Smooth muscle cell (in vitro differentiated cells): ENCODE measurements at regions not wholly inside any gene's neighbourhood (a gene's known extent, or its start where the extent isn't known, plus 50 kb on each side); places are given as distances from the start of the nearest gene placed in this dataset.

ENCODE experiments used
- DNase-seq: peaks from one replicate; lab custom pipeline; 2025; ENCODE audit not compliant: unreplicated experiment; lab: John Stamatoyannopoulos, UW
- H2AFZ ChIP-seq: fragments of 200-600 bp; sonication (generic); 2 replicates; pipeline ENCODE4 v1.6.0; 2016; ENCODE audit warnings: antibody characterized with exemption, low read depth, mild to moderate bottlenecking
- H3F3A ChIP-seq: fragments of 200-600 bp; sonication (generic); 2 replicates; pipeline ENCODE4 v1.6.0; 2017; ENCODE audit warnings: antibody characterized with exemption, low read depth
- H3K27ac ChIP-seq: fragments of 200-600 bp; sonication (generic); 2 replicates; pipeline ENCODE4 v1.5.1; 2016; ENCODE audit warnings: low read depth, mild to moderate bottlenecking
- H3K27me3 ChIP-seq: fragments of 200-600 bp; sonication (generic); 2 replicates; pipeline ENCODE4 v1.6.1; 2016; ENCODE audit warnings: low read depth, mild to moderate bottlenecking
- H3K36me3 ChIP-seq: fragments of 200-600 bp; sonication (generic); 2 replicates; pipeline ENCODE4 v1.5.1; 2016; ENCODE audit warnings: low read depth
- H3K4me1 ChIP-seq: fragments of 200-600 bp; sonication (generic); 2 replicates; pipeline ENCODE4 v1.5.1; 2016; ENCODE audit warnings: low read depth
- H3K4me2 ChIP-seq: fragments of 200-600 bp; sonication (generic); 2 replicates; pipeline ENCODE4 v1.6.0; 2016; ENCODE audit warnings: mild to moderate bottlenecking
- H3K4me3 ChIP-seq: fragments of 200-600 bp; sonication (generic); 2 replicates; pipeline ENCODE4 v1.5.1; 2016; ENCODE audit warnings: mild to moderate bottlenecking
- H3K79me2 ChIP-seq: fragments of 200-600 bp; sonication (generic); 2 replicates; pipeline ENCODE4 v1.6.0; 2016; ENCODE audit warnings: low read depth, mild to moderate bottlenecking
- H3K9ac ChIP-seq: fragments of 200-600 bp; sonication (generic); 2 replicates; pipeline ENCODE4 v1.6.0; 2016; ENCODE audit warnings: low read depth
- H3K9me3 ChIP-seq: fragments of 200-600 bp; sonication (generic); replicated peaks from 2 replicates; pipeline ENCODE4 v1.5.1; 2016; ENCODE audit warnings: low read depth
- H4K20me1 ChIP-seq: fragments of 200-600 bp; sonication (generic); 2 replicates; pipeline ENCODE4 v1.6.0; 2016; ENCODE audit warnings: low read depth
- CTCF ChIP-seq: fragments of 200-600 bp; sonication (generic); IDR thresholded peaks from 2 replicates; pipeline ENCODE4 v1.5.1; 2017; ENCODE audit warnings: borderline replicate concordance, mild to moderate bottlenecking, antibody characterized with exemption; ENCODE audit not compliant: insufficient read depth, poor library complexity, severe bottlenecking
- WGBS: methylation state at CpG from one replicate; pipeline ENCODE4 v1.1.7; 2016; ENCODE audit warnings: low lambda C conversion rate; 5-methylcytosine and 5-hydroxymethylcytosine counted together

GRCh38 chr5:51487952-51488351 lies 104.7 kb downstream of the ISL1 start:
- Histone ChIP-seq H3K9me3 (no peaks in the 10 kb centered on the region), H3K79me2 (no peaks in the 10 kb centered on the region), H3K27me3 (peaks cover 3% of the 10 kb centered on the region), H3K27ac (no peak overlapping the region), H3K36me3 (no peaks in the 10 kb centered on the region), H2AFZ (peak overlapping the region; percentile 74), H3K4me1 (no peaks in the 10 kb centered on the region), H3K4me3 (no peak overlapping the region), H3K9ac (no peak overlapping the region), H4K20me1 (no peaks in the 10 kb centered on the region), H3F3A (no peaks in the 10 kb centered on the region), H3K4me2 (peak overlapping the region; percentile 58)
- 26% methylated on average over 5 of the region's 5 CpGs for WGBS
- DNase-seq = no peak
- TF ChIP-seq CTCF = no peak

- Histone ChIP-seq H3K27ac (no peak overlapping the region), H3K4me2 (no peak overlapping the region), H4K20me1 (no peaks in the 10 kb centered on the region), H3K36me3 (no peaks in the 10 kb centered on the region), H3F3A (no peaks in the 10 kb centered on the region), H3K4me3 (no peak overlapping the region), H3K4me1 (no peaks in the 10 kb centered on the region), H3K9me3 (no peaks in the 10 kb centered on the region), H3K9ac (no peak overlapping the region), H3K79me2 (no peaks in the 10 kb centered on the region), H2AFZ (no peak overlapping the region), H3K27me3 (peaks cover 3% of the 10 kb centered on the region)
- WGBS = 84% methylated on average over 3 of the region's 3 CpGs
- TF ChIP-seq CTCF = no peak
- DNase-seq = no peak
These were observed 105.8 kb downstream of the ISL1 start for GRCh38 chr5:51488803-51489642.

- TF ChIP-seq CTCF = no peak
- WGBS = 98% methylated on average over 12 of the region's 12 CpGs
- Histone ChIP-seq H3K9ac (no peak overlapping the region), H3K4me2 (peak overlapping the region; percentile 52), H3K36me3 (no peaks in the 10 kb centered on the region), H2AFZ (no peak overlapping the region), H3K27ac (peak overlapping the region; percentile 75), H3K4me3 (no peak overlapping the region), H3K9me3 (no peaks in the 10 kb centered on the region), H3F3A (no peaks in the 10 kb centered on the region), H3K4me1 (no peaks in the 10 kb centered on the region), H3K79me2 (no peaks in the 10 kb centered on the region), H3K27me3 (peaks cover 3% of the 10 kb centered on the region), H4K20me1 (no peaks in the 10 kb centered on the region)
- DNase-seq = no peak
These were observed 111.6 kb downstream of the ISL1 start for GRCh38 chr5:51494821-51495220.

- peak overlapping the region; percentile 75 for H3K27ac ChIP-seq
- H3K9me3 ChIP-seq = no peaks in the 10 kb centered on the region
- H3F3A ChIP-seq = no peaks in the 10 kb centered on the region
- peak overlapping the region; percentile 4 for H3K9ac ChIP-seq
- no peak overlapping the region for H3K4me3 ChIP-seq
- H3K27me3 ChIP-seq = peaks cover 3% of the 10 kb centered on the region
- no peaks in the 10 kb centered on the region for H4K20me1 ChIP-seq
- H3K4me1 ChIP-seq = no peaks in the 10 kb centered on the region
- peak overlapping the region; percentile 52 for H3K4me2 ChIP-seq
- TF ChIP-seq CTCF = no peak
- WGBS = 10% methylated on average over 2 of the region's 2 CpGs
- no peaks in the 10 kb centered on the region for H3K36me3 ChIP-seq
- H3K79me2 ChIP-seq = no peaks in the 10 kb centered on the region
- DNase-seq = no peak
- no peak overlapping the region for H2AFZ ChIP-seq
These were observed 112.4 kb downstream of the ISL1 start for GRCh38 chr5:51495672-51496071.
